ENCODE measurements at regions not wholly inside any gene's neighbourhood (a gene's known extent, or its start where the extent isn't known, plus 50 kb on each side); places are given as distances from the start of the nearest gene placed in this dataset.

DNA sequence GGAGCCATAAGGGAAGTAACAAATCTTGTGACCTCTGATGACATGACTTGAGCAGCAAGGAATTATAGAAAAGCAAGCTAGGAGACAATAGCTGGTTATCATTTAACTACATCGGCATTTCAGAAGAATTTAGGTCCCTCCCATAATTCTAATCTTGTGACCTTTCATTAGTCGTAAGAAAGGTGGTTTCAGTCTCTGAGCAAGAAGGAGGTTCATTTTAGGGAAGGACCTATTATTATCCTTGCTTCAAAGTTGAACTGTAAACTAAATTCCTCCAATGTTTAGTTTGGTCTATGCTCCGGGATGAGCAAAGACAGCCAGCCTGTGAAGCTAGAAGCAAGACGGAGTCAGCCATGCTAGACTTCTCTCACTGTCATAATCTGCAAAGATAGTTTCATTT, 159.6 kb downstream of the SLC16A9 start:
- TF ChIP-seq ZNF274 (IDR thresholded peaks at IDR 0.05; ENCODE audit: borderline replicate concordance, extremely low read depth, low read length) (no peak), EZH2 (IDR thresholded peaks at IDR 0.05; ENCODE audit: low read depth, low read length, severe bottlenecking) (no peak), SIN3A (conservative IDR thresholded peaks at IDR 0.05 in 1 of 2, IDR thresholded peaks at IDR 0.05 in 1 of 2; ENCODE audit: low read depth in 1 of 2, low read length in 2 of 2) (no peak), SP1 (IDR thresholded peaks at IDR 0.05; ENCODE audit: low read depth, low read length) (no peak), CBX5 (IDR thresholded peaks at IDR 0.05; ENCODE audit: low read depth, low read length) (no peak), YY1 (IDR thresholded peaks at IDR 0.05; ENCODE audit: low read depth, low read length) (no peak), JUN (IDR thresholded peaks at IDR 0.05; ENCODE audit: low read depth, low read length) (no peak), MAFK (IDR thresholded peaks at IDR 0.05; ENCODE audit: low read depth, low read length) (no peak), TAF7 (optimal IDR thresholded peaks at IDR 0.05; ENCODE audit: borderline replicate concordance, low read depth, low read length) (no peak), PHF8 (conservative IDR thresholded peaks at IDR 0.05; ENCODE audit: low read depth, low read length) (no peak), EP300 (IDR thresholded peaks at IDR 0.05; ENCODE audit: borderline replicate concordance in 1 of 2, low read depth in 2 of 2, low read length in 2 of 2) (no peak)
- TF ChIP-seq, protein P1, sequence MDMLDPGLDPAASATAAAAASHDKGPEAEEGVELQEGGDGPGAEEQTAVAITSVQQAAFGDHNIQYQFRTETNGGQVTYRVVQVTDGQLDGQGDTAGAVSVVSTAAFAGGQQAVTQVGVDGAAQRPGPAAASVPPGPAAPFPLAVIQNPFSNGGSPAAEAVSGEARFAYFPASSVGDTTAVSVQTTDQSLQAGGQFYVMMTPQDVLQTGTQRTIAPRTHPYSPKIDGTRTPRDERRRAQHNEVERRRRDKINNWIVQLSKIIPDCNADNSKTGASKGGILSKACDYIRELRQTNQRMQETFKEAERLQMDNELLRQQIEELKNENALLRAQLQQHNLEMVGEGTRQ (IDR thresholded peaks at IDR 0.05; ENCODE audit: low read length): no peak
- TF ChIP-seq, protein P2, sequence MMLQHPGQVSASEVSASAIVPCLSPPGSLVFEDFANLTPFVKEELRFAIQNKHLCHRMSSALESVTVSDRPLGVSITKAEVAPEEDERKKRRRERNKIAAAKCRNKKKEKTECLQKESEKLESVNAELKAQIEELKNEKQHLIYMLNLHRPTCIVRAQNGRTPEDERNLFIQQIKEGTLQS (IDR thresholded peaks at IDR 0.05; ENCODE audit: insufficient read depth, low read depth, low read length): no peak
- TF ChIP-seq, protein P3, sequence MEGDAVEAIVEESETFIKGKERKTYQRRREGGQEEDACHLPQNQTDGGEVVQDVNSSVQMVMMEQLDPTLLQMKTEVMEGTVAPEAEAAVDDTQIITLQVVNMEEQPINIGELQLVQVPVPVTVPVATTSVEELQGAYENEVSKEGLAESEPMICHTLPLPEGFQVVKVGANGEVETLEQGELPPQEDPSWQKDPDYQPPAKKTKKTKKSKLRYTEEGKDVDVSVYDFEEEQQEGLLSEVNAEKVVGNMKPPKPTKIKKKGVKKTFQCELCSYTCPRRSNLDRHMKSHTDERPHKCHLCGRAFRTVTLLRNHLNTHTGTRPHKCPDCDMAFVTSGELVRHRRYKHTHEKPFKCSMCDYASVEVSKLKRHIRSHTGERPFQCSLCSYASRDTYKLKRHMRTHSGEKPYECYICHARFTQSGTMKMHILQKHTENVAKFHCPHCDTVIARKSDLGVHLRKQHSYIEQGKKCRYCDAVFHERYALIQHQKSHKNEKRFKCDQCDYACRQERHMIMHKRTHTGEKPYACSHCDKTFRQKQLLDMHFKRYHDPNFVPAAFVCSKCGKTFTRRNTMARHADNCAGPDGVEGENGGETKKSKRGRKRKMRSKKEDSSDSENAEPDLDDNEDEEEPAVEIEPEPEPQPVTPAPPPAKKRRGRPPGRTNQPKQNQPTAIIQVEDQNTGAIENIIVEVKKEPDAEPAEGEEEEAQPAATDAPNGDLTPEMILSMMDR (IDR thresholded peaks at IDR 0.05; ENCODE audit: control extremely low read depth in 1 of 3, insufficient read depth in 1 of 3, low read depth in 1 of 3, low read length in 3 of 3): no peak
